HCEC 1CT (cell line): ENCODE measurements at regions not wholly inside any gene's neighbourhood (a gene's known extent, or its start where the extent isn't known, plus 50 kb on each side); places are given as distances from the start of the nearest gene placed in this dataset.
A peak's percentile ranks its signal among the peaks of the same experiment; 100 is the strongest.

Source experiments
- DNase-seq: peaks from one replicate; pipeline ENCODE4 v3.0.0-alpha.2; 2017

DNA sequence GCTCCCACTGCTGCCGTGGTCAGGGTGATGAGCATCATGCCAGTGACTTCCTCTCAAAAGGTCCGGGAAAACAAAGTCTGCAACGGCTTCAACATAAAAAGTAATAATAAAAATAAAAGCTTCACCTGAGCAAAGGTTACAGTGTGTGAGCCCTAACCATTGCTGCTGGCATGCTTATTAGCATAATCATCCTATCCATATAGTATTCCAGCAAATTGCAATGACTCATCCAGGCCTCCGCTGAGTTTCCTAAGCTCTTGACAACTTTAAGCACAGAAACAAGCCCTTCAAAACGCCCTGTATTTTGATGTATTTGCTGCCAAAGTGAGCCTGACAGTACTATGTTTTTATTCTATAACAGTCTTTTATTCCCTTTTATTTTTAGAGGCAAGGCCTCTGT is 100.5 kb downstream of the AASDH start:
- DNase-seq = no peak

DNA sequence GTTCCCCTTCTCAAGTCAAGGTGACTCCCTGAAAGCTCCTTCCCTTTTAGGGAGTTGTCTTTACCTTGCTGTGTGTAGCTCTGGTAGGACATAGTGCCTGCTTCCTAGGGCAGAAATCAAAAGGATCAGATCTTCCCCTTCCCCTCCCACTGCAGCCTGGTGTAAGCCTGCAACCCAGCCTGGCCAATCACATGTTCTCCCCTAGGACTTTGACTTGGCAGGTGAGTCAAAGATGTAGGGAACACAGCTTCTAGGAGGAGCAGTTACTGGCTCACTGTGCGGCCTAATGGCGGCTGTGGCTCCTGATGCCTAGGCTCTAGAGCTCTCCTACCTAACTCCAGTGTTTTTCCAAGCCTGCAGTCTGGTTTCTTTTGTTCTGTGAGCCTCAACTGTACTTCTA is 103.9 kb downstream of the AASDH start:
- no peak for DNase-seq

DNA sequence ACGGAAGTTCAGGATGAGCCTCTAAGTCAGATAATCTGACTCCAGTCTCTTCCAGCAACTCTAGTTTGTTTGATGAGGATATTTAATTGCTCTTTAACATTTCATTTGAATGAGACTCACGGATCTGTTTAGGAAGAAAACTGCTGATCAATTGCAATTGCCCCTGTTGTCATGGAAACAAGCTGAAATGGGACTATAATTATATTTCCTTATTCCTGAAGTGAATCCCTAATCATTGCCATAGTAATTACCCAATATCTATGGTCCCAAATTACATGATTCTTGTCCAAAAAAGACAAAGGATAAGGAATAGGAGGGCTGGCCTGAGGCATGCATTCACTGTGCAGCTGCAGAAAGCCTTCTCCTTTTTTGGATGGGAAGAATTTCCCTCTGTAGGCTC is 105.3 kb downstream of the AASDH start:
- DNase-seq = no peak

DNA sequence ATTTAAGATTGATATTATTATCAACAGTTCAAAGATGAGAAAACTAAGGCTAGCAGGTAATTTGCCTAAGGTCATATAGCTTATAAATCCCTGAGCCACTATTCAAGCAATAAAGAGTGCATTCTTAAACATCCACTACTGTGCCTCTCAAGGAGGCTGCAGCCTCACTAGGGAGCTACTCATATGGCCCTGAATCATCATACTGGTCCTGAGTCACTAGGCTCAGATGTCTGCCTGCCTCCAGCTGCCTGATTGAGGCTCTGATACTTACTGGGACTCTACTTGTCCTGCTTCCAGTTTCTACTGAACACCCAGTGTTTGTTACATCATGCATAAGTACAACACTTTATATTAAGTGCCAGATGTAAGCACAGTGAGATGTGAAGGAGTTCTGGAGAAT is 110.7 kb downstream of the AASDH start:
- DNase-seq = peak; percentile 15

DNA sequence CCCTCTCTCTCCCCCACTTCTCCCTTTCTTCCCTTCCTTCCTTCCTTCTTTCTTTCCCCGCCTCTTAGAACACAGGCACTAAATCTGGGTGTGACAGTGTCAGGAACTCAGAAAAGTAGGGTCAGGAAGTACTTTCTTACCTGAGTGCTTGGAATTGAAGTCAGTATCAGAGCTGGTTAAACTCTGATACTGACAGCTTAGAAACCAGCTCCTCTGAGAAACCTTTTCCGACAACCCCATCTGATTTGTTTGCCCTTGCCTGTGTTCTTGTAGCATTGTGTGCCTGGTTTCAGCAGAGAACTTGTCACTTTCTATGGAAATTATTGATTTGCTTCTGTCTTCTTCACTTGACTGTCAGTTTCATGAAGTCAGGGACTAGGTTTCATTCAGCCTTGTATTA is 113.9 kb downstream of the AASDH start:
- no peak for DNase-seq

DNA sequence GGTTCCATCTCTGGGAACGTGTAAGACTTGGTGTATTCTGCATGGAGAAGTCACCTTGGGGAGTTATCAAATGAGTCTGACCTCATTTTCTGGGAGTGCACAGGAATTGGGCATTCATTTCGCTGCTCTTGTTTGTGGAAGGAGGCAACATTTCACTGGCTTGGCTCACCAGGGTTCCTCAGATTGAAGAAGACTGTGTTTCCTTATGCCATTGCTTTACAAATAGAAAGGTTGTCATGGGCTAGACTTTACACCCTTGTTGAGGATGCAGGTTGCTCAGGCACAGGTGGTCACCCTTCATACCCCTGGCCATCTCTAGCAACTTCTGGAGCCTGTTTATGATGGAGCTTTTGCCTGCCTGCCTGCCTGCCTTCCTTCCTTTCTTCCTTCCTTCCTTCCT is 114.4 kb downstream of the AASDH start:
- no peak for DNase-seq

DNA sequence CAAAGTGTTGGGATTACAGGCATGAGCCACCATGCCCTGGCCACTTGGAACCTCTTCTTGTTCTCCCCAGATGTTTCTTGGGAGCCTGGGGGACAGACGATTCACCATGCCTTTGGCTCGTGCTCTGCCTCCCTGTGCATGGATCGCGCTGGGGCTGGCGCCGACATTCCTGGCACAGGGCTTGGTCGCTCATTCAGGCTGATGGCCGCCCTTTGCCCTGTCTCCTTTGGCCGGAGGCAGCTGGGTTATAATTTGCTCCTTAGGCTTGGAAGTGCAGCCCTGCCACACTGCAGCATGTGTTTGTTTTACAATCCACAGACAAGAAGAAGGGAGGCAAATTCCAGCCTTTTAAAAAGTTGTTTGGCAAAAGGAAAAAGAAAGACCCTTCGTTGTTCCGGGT is 115.3 kb downstream of the AASDH start:
- no peak for DNase-seq

DNA sequence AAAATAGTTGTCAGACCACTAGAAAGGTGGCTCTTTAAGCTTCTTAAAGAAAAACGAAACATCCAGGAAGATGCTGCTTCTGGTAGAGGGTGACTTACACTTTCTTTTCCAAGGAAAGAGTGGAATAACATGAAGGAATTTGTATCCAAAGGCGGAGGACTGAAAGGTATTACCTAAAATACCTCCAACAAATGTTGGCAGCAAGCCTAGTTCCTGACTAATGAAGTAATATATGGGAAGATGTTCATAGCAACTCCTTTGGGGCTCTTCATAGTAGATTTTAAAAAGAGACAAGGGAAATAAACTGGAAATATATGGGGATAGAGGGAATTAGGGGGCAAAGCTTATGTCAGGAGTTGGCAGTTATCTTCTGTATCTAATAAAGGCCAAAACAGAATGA is 116.2 kb downstream of the AASDH start:
- DNase-seq = no peak

DNA sequence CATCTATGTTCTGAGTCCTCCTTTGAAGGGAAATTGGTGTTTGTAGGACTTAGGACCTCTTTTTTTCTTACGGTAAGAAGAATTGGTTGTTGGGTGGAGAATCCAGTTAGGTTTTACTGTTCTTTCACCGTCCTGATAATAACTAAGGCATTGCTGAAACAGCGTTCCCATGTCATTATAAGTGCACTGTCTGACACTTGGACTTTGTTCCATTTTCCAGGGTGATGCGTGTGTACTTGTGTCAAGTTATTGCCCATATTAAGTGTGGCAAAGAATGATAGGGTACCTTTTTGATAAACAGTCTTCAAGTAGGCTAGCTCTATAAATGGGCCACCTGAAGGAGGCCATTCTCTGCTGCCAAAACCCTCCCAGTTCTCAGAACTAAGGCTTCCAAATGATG is 119.7 kb downstream of the AASDH start:
- DNase-seq = no peak

DNA sequence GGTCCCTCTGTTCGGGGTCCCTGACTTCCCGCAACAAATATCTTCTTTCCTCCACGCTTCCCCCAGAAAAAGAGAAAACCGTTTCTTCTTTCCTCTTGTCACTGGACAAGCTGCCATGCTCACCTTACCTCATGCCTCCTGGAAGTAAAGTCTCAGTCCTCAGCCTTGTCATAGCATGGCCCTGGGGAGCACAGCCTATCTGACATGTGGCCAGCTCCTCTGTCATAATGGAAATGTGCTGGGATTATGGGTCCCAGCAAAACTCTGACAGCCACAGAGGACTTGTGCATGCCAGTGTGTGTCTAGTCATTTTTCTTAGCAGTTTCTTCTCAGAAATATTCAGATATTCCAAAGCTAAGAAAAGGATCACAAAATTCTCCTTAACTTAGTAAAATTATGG is 122.4 kb downstream of the AASDH start:
- DNase-seq = no peak

DNA sequence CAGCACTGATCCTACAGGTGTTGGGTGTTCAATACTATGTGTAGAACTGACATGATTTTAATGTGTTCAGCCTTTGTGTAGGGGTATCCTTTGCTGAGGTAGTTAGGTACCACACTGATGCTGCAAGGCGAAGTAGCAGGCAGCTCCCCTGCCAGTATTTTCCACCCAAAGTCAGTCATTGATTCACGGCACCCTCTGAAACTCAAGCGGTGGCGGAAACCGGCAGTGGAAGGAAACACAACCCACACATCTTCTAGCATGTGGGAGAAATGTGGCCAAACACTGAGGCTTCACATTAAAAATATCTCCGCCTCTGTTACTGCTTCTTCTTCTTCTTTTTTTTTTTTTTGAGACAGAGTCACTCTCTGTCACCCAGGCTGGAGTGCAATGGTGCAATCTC is 126.3 kb downstream of the AASDH start:
- DNase-seq = no peak

DNA sequence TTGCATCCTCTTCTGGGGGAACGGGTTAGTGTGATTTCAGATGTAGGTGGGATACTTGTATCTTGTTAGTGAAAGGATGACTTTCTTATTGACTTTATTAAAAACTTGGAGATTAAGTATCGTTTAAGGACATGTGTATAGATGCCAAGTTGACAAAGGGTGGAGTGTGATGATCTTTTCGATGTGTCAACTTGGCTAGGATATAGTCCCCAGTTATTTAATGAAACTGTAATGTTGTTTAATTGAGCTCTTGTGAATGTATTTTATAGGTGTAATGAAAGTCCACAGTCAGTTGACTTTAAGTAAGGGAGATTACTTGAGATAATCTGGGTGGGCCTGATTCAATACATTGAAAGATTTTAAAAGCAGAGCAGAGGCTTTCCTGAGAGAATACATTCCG is 127.0 kb downstream of the AASDH start:
- no peak for DNase-seq

DNA sequence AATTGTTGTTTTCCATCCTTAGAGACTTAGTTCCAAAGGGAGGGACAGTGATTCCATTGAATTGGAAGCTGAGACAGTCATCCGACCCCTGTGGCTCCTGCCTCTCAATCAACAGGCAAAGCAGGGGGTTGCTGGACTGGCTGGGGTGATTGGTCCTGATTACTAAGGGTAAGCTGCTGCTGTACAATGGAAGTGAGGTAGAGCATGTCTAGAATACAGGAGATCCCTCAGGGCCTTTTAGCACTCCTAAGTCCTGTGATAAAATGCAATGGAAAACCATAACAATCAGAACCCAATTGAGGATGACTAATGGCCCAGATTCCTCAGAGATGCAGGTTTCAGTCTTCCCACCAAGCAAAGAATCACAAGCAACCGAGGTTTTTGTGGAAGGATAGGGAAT is 127.6 kb downstream of the AASDH start:
- no peak for DNase-seq

DNA sequence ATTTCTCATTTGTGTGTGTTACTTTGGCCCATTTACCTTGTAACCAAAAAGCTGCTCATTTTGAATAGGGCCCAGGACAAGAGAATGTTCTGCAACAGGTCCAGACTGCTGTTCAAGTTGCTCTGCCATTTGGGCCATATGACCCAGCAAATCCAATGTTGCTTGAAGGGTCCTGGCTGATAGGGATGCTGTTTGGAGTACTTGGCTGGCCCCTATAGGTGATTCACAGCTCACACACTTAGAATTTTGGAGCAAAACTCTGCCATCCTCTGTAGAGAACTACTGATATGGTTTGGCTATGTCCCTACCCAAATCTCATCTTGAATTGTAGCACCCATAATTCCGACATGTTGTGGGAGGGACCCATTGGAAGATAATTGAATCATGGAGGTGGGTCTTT is 131.5 kb downstream of the AASDH start:
- no peak for DNase-seq

DNA sequence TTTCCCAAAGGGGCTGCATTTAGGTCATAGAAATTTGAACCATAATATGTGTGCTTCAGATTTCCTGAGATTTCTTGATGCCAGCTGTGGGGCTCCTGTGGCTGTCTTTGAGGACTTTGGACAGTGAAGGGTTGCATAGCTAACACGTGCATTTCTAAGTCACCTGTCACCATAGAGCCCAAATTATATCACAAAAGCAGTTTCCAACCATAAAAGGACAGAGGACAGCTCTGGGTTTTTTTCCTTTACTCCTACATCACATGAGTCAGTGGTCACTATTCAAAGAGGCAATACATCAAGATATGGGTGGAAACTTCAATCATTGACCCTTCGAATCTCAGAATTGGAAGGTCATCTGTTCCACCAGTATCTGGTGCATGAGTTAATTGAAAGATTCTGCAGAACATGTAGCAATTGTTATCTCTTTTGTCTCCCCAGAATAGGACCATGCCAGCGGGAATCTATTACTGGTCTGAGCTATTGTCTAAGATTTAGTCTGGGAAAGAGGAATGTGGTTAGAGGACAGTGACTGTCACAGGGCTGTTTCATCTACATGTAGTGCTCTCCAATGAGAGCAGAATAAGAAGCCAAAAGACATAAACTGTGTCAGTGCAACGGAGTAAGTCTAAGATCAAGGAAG is 133.5 kb downstream of the AASDH start:
- no peak for DNase-seq

DNA sequence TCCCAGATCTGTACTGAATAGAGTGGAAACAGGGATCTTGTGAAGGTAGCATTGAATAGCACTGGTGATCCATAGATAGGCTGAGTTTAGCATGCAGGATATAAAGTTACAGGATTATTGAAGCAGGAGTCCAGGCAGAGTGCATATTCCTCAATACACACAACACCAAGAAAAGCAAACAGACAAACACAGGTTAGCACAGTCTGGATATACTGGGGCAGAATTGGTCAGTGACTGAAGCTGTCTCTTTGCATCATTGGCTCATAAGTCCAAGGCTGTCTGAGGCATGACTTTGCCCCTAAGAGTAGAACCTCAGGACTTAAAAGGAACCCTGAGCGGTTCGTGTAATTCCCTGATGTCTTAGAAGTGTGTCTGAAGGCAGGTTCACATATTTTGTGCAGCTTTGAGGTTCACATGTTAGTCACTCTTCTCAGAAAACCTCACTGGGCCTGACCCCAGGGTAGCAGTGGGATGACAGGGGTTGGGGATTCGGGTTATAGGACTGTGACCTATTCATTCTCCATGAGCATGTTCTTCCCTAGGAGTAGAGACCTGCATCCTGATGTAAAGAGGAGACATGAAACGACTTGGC is 134.6 kb downstream of the AASDH start:
- DNase-seq = no peak

DNA sequence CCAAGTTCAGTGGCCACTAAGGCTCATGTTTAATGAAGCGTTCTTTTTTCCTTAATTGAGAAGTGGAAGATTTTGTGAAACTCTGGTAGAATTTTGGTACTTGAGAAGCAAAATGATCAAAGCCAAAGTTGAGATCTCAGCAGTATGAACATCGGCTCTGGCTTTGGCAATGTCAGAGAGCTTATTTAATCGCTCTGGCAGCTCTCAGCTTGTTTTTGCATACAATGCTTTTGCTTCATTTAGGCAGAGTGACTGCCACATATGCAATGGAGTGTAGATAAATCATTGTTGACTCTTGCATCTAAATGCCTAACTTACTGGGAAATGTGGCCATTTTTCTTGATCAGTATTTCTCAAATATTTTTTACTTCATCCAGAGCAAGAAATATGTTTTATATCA is 135.7 kb downstream of the AASDH start:
- no peak for DNase-seq

DNA sequence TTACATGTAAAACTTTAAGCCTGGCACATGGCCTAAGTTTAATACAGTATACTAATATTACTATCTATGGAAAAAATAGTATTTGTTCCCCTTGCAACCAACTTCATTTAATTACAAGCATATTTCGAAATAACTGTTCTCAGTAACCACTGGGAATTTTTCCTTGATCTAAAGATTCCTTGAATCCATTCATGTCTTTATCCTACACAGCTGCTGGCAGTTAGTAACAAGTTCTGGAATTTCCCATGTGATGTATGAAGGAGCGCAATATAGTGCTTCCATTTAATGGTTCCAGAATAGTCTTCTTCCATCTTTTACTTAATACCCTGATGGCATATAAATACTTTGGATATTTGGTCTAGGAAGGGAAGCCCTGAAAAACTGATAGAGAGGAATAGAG is 136.5 kb downstream of the AASDH start:
- no peak for DNase-seq

DNA sequence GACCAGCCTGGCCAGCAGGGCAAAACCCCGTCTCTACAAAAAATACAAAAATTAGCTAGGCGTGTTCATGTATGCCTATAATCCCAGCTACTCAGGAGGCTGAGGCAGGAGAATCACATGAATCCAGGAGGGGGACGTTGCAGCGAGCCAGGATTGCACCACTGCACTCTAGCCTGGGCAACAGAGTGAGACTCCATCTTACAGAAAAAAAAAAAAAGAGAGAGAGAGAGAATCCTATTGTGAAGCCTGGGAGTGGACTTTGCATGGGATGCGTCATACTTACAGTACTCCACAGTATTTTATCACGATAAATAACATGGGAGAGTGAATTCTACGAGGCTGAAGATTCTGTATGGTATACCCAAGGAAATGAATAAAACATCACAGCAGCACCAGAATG is 139.6 kb downstream of the AASDH start:
- DNase-seq = no peak

DNA sequence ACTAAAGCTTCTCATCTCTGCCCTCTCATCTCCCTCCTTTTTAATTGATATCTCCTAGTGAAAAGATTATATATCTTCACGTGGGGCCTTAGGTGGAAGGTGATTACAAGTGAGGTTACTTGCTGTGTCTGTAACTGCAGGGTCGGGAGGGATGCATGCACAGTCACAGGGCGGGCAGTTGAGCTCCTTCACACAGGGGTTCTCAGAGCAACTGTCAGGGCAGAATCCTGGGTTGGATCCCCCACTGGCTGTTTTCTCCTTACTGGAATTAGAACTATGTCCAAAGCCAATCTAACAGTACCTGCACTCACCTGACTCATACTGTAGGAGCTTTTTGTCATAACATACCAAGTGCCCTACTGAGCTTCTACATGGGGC is 141.1 kb downstream of the AASDH start:
- no peak for DNase-seq

DNA sequence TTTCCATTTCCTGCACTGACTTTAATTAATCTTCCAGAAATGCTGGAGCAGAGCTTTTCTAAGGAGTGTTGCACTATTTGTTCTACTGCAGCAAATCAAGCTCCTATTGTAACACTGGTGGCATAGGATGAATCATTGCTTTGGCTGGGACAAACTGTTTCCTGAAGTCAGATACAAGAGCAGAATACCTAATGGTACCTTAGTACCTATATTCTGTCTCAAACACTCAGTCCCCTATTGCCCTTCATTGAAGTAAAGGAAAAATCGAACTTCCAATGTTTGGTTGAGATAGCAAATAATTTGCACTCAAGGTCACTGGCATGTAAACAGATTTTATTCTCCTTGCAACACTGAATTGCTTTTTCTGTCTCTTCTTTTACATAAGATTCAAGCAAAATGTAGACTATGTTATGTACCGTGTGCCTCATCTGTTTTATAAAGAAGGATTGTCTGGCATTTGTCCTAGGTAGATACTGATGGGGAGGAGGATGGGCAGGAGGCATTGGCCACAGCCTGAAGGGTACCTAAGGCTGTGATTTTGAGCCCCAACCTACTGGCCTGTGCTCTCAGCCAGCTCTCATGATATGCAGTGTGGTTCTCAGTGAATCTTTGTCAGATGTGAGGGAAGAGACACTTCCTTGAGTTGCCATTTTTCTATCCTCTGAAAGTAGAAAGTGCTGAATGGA is 141.6 kb downstream of the AASDH start:
- no peak for DNase-seq

DNA sequence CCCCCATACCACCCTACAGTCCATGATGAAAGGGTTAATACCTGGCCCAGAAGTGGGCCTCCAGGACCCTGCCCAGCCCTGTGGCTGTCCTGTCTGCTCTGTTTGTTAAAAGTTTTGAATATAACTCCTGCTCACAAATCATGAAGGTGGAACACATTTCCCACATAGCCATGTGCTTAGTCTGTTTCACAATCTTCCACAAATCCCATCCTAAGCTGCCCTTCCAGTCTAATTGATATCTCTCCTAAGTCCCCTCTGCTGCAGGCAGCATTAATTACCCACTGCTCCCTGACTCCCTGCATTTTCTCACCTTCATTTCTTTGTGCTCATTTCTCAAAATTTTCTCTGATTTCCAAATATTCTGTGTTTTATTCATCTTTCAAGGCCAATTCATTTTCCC is 142.6 kb downstream of the AASDH start:
- DNase-seq = no peak

DNA sequence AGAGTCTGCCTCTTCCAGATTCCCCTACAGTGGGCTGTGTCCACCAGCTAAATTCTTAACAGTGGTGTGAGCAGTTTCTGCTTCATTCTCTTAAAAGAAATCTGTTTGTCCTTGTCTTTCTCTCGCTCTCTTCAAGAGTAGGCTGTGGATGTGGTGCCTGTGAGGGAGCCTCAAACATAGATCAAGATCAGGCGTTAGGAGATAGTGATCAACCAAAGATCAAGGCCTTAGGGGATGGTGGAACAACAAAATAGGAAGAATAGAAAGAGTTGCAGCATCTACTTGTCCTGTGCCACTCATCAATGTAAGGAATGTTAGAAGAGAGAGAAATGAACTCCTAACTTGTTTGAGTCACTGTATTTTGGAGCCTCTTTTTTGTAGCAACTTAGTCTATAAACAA is 144.2 kb downstream of the AASDH start:
- DNase-seq = no peak

DNA sequence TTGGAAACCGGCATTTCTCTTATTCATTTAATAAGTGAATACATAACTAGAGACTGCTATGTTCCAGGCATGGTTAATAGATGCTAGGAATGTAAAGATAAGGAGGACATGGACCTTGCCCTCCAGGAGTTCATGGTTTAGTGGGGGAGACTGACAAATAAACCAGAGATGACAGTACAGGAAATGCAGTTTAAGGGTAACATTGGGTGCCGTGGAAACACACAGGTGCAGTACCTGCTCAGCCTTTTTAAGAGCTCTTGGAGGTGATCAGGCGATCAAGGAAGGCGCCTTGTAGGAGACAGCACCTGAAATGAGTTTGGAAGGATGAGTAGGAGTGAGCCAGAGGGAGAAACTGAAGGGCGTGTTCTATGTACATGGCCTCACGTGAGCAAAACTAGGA is 145.8 kb downstream of the AASDH start:
- no peak for DNase-seq
